ENCODE measurements at regions not wholly inside any gene's neighbourhood (a gene's known extent, or its start where the extent isn't known, plus 50 kb on each side); places are given as distances from the start of the nearest gene placed in this dataset.

GRCh38 chr2:176435729-176436128 lies 166.5 kb downstream of the MTX2 start:
- ChIA-PET POLR2A (ENCODE audit: low non-redundant PET) (no interaction called here), CTCF (interaction anchor here (0.6 to 0.8 kb wide), 2 partner anchors 19 to 218 kb away, joined by 3 read pairs; no protein-coding TSS in a partner anchor)
- no peak overlapping the region for H3K27ac ChIP-seq
- no peak for TF ChIP-seq CTCF (conservative IDR thresholded peaks at IDR 0.05; ENCODE audit: low read depth)
- no peak for DNase-seq (ENCODE audit: low spot score)

GRCh38 chr2:176443946-176444345 lies 174.7 kb downstream of the MTX2 start:
- no peak for DNase-seq (ENCODE audit: low spot score)
- ChIA-PET POLR2A (ENCODE audit: low non-redundant PET) (interaction anchor here (1.1 kb wide), 1 partner anchor 304 kb away, joined by 3 read pairs; no protein-coding TSS in a partner anchor), CTCF (interaction anchor here (1.0 to 2.1 kb wide), 2 partner anchors 11 to 303 kb away, joined by 3 to 9 read pairs; no protein-coding TSS in a partner anchor)

GRCh38 chr2:176445956-176446355 lies 176.7 kb downstream of the MTX2 start:
- no peak for DNase-seq (ENCODE audit: low spot score)
- CTCF ChIA-PET: interaction anchor here (0.7 to 1.9 kb wide), 4 partner anchors 8 to 305 kb away, joined by 3 to 6 read pairs (median 4); no protein-coding TSS in a partner anchor
- H3K27ac ChIP-seq: no peak overlapping the region
- TF ChIP-seq CTCF (conservative IDR thresholded peaks at IDR 0.05; ENCODE audit: low read depth): no peak
- POLR2A ChIA-PET (ENCODE audit: low non-redundant PET): no interaction called here

More at GRCh38 chr2:176443946-176444345, 174.7 kb downstream of the MTX2 start:
- no peak for TF ChIP-seq CTCF (conservative IDR thresholded peaks at IDR 0.05; ENCODE audit: low read depth)
- no peak overlapping the region for H3K27ac ChIP-seq

- H3K27ac ChIP-seq: no peak overlapping the region
- POLR2A ChIA-PET (ENCODE audit: low non-redundant PET): no interaction called here
- no peak for TF ChIP-seq CTCF (conservative IDR thresholded peaks at IDR 0.05; ENCODE audit: low read depth)
- CTCF ChIA-PET: interaction anchor here (0.6 to 1.2 kb wide), 4 partner anchors 27 to 191 kb away, joined by 3 read pairs; no protein-coding TSS in a partner anchor
- DNase-seq (ENCODE audit: low spot score): no peak
Measured at GRCh38 chr2:176446718-176447414, 177.6 kb downstream of the MTX2 start.

- H3K27ac ChIP-seq: no peak overlapping the region
- POLR2A ChIA-PET (ENCODE audit: low non-redundant PET): no interaction called here
- TF ChIP-seq CTCF (conservative IDR thresholded peaks at IDR 0.05; ENCODE audit: low read depth): no peak
- DNase-seq (ENCODE audit: low spot score): no peak
- CTCF ChIA-PET: interaction anchor here (0.6 to 1.2 kb wide), 4 partner anchors 107 to 307 kb away, joined by 3 to 4 read pairs (median 3); no protein-coding TSS in a partner anchor
Measured at GRCh38 chr2:176447616-176448015, 178.4 kb downstream of the MTX2 start.

- DNase-seq (ENCODE audit: low spot score): no peak
- ChIA-PET POLR2A (ENCODE audit: low non-redundant PET) (no interaction called here), CTCF (no interaction called here)
- no peak for TF ChIP-seq CTCF (conservative IDR thresholded peaks at IDR 0.05; ENCODE audit: low read depth)
- H3K27ac ChIP-seq: no peak overlapping the region
Measured at GRCh38 chr2:176449852-176450251, 180.6 kb downstream of the MTX2 start.

Measured in RWPE1 (cell line).